LNCAP (cell line): ENCODE measurements at regions not wholly inside any gene's neighbourhood (a gene's known extent, or its start where the extent isn't known, plus 50 kb on each side); places are given as distances from the start of the nearest gene placed in this dataset.

Experiments used
- CTCF ChIP-seq: fragments of 450-650 bp; IDR thresholded peaks from 2 replicates; pipeline ENCODE4 v1.5.1; 2017; ENCODE audit warnings: mild to moderate bottlenecking

- no peak for TF ChIP-seq CTCF
Measured at GRCh38 chr2:118622913-118623312, 224.5 kb downstream of the EN1 start.

GRCh38 chr2:118622108-118622507, 225.3 kb downstream of the EN1 start:
- no peak for TF ChIP-seq CTCF

GRCh38 chr2:118618279-118618678, 229.2 kb downstream of the EN1 start:
- TF ChIP-seq CTCF = no peak

- TF ChIP-seq CTCF = no peak
Measured at GRCh38 chr2:118616432-118616831, 231.0 kb downstream of the EN1 start.

- no peak for TF ChIP-seq CTCF
Measured at GRCh38 chr2:118614841-118615271, 232.6 kb downstream of the EN1 start.

- no peak for TF ChIP-seq CTCF
Measured at GRCh38 chr2:118613737-118614136, 233.7 kb downstream of the EN1 start.

- TF ChIP-seq CTCF = no peak
Measured at GRCh38 chr2:118611691-118612090, 235.8 kb downstream of the EN1 start.

- TF ChIP-seq CTCF = no peak
Measured at GRCh38 chr2:118609138-118609537, 238.3 kb downstream of the EN1 start.
